KMS-11 (cell line): ENCODE measurements at regions not wholly inside any gene's neighbourhood (a gene's known extent, or its start where the extent isn't known, plus 50 kb on each side); places are given as distances from the start of the nearest gene placed in this dataset.

Experiments
- H2AFZ ChIP-seq: fragments of 200-600 bp; sonication (generic); 2 replicates; pipeline ENCODE4 v1.6.1; 2016; ENCODE audit warnings: antibody characterized with exemption, mixed run types, low read depth
- H3K27ac ChIP-seq: fragments of 200-600 bp; sonication (generic); 2 replicates; pipeline ENCODE4 v1.6.1; 2016; ENCODE audit warnings: mild to moderate bottlenecking, mixed run types
- H3K27me3 ChIP-seq: fragments of 200-600 bp; sonication (generic); 2 replicates; pipeline ENCODE4 v1.6.1; 2017; ENCODE audit warnings: mild to moderate bottlenecking, low read depth, mixed run types, moderate library complexity; ENCODE audit not compliant: insufficient read depth
- H3K36me3 ChIP-seq: fragments of 200-600 bp; sonication (generic); 2 replicates; pipeline ENCODE4 v1.6.1; 2017; ENCODE audit warnings: mild to moderate bottlenecking, mixed run types; ENCODE audit not compliant: insufficient read depth
- H3K4me1 ChIP-seq: fragments of 200-600 bp; sonication (generic); 2 replicates; pipeline ENCODE4 v1.6.1; 2016; ENCODE audit warnings: mild to moderate bottlenecking, low read depth, mixed run types; ENCODE audit not compliant: poor library complexity, severe bottlenecking
- H3K4me2 ChIP-seq: fragments of 200-600 bp; sonication (generic); 2 replicates; pipeline ENCODE4 v1.7.0; 2016; ENCODE audit warnings: mild to moderate bottlenecking, mixed run types
- H3K4me3 ChIP-seq: fragments of 200-600 bp; sonication (generic); IDR thresholded peaks from 2 replicates; pipeline ENCODE4 v1.6.1; 2017; ENCODE audit warnings: low read depth, low read length, mixed read lengths; ENCODE audit not compliant: insufficient read depth
- H3K79me2 ChIP-seq: fragments of 200-600 bp; sonication (generic); 2 replicates; pipeline ENCODE4 v1.6.1; 2016; ENCODE audit warnings: low read depth, mixed run types; ENCODE audit not compliant: insufficient read depth
- H3K9ac ChIP-seq: fragments of 200-600 bp; sonication (generic); 2 replicates; pipeline ENCODE4 v1.6.1; 2016; ENCODE audit warnings: mild to moderate bottlenecking, mixed run types
- H4K20me1 ChIP-seq: fragments of 200-600 bp; sonication (generic); 2 replicates; pipeline ENCODE4 v1.6.1; 2016; ENCODE audit warnings: mild to moderate bottlenecking, mixed run types; ENCODE audit not compliant: insufficient read depth
- TF ChIP-seq, protein P1 (sequence below): fragments of 200-600 bp; sonication (generic); conservative IDR thresholded peaks from 2 replicates; pipeline ENCODE4 v1.6.1; 2017; ENCODE audit warnings: low read depth, mild to moderate bottlenecking, antibody characterized with exemption, low read length, moderate library complexity, mixed read lengths

DNA sequence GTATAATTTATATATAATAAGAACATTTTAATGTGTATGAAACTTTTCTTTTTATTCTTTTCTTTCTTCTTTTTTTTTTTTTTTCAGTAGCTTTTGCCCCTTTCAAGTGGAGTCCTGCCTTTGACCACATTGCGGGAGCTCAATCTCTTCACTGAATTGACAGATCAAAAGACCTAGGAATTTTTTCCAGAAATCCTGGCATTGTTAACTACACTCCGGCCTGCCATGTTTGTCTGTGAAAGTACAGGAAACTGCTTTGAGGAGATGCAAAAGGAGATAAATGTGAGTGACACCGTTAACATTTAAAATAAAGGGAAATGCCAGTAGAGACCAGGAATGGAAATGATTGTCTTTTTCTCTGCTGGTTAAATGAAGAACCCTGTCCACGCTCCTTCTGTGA, 159.3 kb upstream of the VCX3A start:
- no peaks in the 10 kb centered on the region for H4K20me1 ChIP-seq
- H3K79me2 ChIP-seq = no peaks in the 10 kb centered on the region
- H2AFZ ChIP-seq = no peak overlapping the region
- H3K4me3 ChIP-seq = no peak overlapping the region
- TF ChIP-seq, protein P1, sequence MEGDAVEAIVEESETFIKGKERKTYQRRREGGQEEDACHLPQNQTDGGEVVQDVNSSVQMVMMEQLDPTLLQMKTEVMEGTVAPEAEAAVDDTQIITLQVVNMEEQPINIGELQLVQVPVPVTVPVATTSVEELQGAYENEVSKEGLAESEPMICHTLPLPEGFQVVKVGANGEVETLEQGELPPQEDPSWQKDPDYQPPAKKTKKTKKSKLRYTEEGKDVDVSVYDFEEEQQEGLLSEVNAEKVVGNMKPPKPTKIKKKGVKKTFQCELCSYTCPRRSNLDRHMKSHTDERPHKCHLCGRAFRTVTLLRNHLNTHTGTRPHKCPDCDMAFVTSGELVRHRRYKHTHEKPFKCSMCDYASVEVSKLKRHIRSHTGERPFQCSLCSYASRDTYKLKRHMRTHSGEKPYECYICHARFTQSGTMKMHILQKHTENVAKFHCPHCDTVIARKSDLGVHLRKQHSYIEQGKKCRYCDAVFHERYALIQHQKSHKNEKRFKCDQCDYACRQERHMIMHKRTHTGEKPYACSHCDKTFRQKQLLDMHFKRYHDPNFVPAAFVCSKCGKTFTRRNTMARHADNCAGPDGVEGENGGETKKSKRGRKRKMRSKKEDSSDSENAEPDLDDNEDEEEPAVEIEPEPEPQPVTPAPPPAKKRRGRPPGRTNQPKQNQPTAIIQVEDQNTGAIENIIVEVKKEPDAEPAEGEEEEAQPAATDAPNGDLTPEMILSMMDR = no peak
- H3K4me1 ChIP-seq = no peaks in the 10 kb centered on the region
- H3K36me3 ChIP-seq = no peaks in the 10 kb centered on the region
- no peak overlapping the region for H3K9ac ChIP-seq
- H3K27me3 ChIP-seq = no peaks in the 10 kb centered on the region
- H3K4me2 ChIP-seq = no peak overlapping the region
- H3K27ac ChIP-seq = no peak overlapping the region

DNA sequence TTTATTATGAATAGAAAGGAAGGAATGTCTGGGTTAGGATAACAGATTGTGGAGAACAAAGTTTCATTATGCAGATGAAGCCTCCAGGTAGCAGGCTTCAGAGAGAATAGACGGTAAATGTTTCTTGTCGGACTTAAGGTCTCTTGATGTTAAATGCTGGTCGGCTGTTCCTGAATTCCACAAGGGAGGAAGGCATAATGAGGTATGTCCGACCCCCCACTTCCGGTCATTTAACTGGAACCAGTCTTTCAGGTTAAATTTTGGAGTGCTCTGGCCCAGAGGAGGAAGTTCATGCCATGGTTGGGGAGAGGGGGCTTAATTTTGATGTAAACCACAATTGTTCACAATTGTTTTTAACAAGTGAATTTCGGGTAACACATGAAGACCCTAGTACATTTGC, 158.1 kb upstream of the VCX3A start:
- TF ChIP-seq, protein P1 = no peak
- H3K4me1 ChIP-seq = no peaks in the 10 kb centered on the region
- no peak overlapping the region for H3K27ac ChIP-seq
- H2AFZ ChIP-seq = no peak overlapping the region
- H3K27me3 ChIP-seq = no peaks in the 10 kb centered on the region
- H3K36me3 ChIP-seq = no peaks in the 10 kb centered on the region
- no peak overlapping the region for H3K4me2 ChIP-seq
- H3K79me2 ChIP-seq = no peaks in the 10 kb centered on the region
- no peaks in the 10 kb centered on the region for H4K20me1 ChIP-seq
- H3K4me3 ChIP-seq = no peak overlapping the region
- H3K9ac ChIP-seq = no peak overlapping the region

DNA sequence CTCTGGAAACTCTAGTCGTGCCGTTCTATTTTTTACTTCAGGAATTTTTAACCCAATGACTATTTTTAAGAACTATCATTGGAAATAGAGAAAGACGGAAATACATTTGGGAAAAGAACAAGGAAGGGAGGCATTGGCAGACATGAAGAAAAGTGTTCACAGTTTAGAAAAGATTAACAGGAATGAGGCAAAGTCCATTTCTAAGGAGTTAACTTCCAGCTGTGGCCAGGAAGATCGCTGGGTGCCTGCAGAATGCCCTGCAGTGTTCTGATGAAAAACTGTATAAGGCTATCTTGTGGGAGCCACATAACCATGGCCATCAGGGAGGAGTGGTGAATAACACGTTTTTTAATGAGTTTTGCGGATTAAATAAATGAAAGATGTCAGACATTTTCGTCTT, 150.6 kb upstream of the VCX3A start:
- H3K9ac ChIP-seq = no peak overlapping the region
- H3K36me3 ChIP-seq = no peaks in the 10 kb centered on the region
- H3K4me1 ChIP-seq = no peaks in the 10 kb centered on the region
- H3K4me3 ChIP-seq = no peak overlapping the region
- TF ChIP-seq, protein P1 = no peak
- no peak overlapping the region for H3K4me2 ChIP-seq
- no peaks in the 10 kb centered on the region for H4K20me1 ChIP-seq
- H3K79me2 ChIP-seq = no peaks in the 10 kb centered on the region
- H3K27ac ChIP-seq = no peak overlapping the region
- H2AFZ ChIP-seq = no peak overlapping the region
- H3K27me3 ChIP-seq = no peaks in the 10 kb centered on the region

DNA sequence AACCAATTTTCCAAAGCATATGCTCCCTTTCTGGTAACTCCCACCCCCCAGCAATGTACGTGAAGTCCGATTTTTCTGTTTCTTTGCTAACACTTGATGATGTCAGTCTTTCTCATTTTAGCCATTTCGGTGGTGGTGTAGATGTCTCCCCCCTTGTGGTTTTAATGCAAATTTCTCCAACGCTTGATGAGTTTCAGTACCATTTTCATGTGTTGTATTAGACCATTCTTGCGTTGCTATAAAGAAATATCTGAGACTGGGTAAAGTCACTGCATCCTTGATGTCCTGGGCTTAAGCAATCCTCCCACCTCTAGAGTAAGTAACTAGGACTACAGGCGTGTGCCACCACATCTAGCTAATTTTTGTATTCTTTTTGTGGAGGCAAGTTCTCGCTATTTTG, 148.4 kb upstream of the VCX3A start:
- no peak overlapping the region for H2AFZ ChIP-seq
- no peaks in the 10 kb centered on the region for H3K27me3 ChIP-seq
- H3K4me1 ChIP-seq = no peaks in the 10 kb centered on the region
- TF ChIP-seq, protein P1 = no peak
- no peak overlapping the region for H3K4me3 ChIP-seq
- H3K9ac ChIP-seq = no peak overlapping the region
- H3K27ac ChIP-seq = no peak overlapping the region
- no peaks in the 10 kb centered on the region for H3K79me2 ChIP-seq
- H3K36me3 ChIP-seq = no peaks in the 10 kb centered on the region
- H4K20me1 ChIP-seq = no peaks in the 10 kb centered on the region
- no peak overlapping the region for H3K4me2 ChIP-seq
